ENCODE measurements at regions not wholly inside any gene's neighbourhood (a gene's known extent, or its start where the extent isn't known, plus 50 kb on each side); places are given as distances from the start of the nearest gene placed in this dataset.

DNA sequence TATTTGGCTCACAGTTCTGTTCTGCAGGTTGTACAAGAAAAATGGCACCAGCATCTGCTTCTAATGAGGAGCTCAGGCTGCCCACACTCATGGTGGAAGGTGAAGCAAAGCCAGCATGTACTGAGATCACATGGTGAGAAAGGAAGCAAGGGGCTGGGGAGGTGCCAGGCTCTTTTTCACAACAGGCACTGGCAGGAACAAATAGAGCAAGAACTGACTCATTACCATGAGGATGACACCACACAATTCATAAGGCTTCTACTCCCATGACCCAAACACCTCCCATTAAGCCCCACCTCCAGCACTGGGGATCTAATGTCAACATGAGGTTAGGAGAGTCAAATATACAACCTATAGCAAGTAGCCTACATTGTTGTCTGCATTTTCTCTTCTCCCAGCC is 522.6 kb downstream of the RFC3 start:
- no peak for DNase-seq

DNA sequence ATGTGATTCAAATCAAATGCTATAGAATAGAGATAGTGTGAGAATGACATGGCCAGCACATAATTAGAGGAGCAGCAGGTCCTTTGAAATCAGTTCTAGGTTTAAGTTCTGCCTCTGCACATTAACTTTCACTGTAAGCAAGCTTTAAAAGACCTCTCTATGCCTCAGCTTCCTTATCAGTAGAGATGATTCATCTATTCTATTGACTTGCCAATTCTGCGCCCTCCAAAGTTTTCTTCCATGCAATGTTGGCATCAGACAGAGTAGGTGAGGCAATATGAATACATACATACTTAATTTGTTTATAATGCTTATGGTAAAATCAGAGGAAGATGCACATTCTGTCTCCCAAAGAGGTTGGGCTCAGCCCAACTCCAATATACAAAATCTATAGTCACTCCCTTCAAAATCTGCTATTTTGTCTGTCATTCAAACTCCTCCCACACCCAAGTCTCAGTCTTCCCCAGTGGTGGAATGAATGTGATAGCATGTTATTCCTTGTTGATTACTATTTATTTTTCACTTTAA is 525.5 kb downstream of the RFC3 start:
- DNase-seq = no peak

DNA sequence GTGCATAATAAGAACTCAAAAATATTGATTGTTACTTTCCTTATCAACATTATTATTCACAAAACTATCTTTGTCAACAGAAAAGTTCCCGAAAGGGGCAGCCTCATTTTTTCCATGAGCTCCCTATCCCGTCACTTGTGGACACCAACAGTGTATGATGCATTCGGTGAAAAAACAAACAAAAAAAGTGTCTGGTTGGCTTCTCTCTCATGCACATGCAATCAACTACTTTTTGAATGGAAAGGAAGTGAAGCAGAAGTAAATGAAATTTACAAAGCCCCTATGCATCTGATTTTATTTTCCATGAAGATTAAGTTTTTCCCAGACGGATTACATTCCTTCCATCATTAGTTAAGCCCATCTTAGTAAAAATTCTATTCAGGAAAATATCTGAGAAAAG is 526.9 kb downstream of the RFC3 start:
- no peak for DNase-seq

DNA sequence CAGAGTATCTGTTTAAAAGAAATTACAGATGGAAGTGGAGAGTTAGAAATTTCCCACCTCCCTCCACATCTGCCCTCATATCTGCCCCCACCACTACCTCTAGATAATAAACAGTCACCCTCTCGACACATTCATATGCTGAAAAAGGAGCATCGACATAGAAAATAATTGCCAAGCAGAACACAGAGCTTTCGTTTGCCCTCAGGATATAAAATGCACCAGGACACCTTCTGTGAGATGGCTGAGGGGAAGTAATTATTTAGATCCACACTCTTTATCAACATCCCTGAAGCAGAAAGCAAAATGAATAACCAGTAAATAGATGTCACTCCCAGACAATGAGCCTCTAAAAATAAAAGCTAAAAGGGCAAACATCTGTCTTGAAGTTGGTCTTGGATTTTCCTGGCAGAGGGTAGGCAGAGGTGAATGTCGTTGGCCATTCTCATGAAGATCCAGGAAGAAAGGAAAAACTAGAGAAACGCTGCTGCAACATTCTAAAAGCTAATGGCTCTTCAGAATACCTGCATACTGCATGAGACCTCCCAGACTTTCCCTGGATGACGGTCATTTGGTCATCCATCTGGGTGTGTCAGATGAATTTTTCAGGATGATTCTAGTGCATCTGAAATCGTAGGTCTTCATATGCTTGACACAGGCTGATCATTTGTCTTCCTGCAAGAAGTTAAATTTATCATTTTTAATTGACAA is 527.5 kb downstream of the RFC3 start:
- DNase-seq = no peak

DNA sequence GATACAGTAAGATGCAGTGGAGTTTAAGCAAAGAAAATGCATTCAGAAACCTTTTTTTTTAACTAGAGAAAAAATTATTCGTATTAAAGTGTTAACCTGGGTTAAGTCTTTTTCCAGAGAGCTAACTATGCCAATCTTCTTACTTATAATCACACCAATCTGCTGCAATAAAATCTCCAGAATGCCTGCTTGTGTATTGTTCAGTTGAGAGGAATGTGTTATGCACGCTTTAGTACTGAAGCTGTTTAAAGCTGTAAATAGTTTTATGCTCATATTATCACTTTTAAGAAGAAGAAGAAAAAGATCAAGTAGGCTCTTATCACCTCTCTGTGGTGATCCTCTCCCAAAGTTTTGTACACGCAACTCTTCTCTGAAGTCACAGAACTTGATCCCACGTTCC is 528.7 kb downstream of the RFC3 start:
- DNase-seq = no peak

DNA sequence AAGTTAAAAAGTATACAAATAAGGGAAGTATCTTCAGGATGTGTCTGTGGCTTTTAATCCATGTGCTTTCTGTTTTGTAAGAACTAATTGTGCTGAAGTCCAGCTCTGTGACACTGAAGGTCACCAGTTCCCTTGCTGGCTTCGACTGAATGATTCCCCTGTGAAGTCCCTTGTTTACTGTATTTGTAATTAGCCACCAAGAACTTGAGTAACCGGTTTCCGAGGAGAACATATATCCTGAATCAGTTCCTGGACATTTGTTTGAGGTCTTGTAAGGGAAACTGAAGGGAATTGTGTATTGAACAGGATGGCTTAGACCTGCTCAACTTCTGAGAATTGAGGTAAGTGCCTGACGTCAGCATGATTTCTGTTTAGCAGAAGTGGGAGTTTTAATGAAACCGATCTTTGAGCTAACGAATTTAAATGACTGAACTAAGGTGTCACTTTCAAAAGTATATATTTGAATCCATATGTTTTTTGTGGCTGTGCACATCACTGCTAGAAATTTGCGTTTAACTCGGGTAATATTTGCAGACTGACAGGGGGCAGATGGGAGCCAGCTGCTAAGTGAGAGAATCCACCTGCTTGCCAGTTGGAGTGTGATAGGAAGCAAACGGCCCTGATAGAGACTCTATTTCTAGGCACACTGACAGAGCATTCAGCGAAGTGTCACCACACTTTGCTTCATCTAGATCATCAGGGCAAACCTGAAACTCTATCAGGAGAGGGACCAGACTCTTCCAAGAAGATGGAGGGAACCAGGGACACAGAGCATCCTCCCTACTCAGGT is 530.0 kb downstream of the RFC3 start:
- no peak for DNase-seq

DNA sequence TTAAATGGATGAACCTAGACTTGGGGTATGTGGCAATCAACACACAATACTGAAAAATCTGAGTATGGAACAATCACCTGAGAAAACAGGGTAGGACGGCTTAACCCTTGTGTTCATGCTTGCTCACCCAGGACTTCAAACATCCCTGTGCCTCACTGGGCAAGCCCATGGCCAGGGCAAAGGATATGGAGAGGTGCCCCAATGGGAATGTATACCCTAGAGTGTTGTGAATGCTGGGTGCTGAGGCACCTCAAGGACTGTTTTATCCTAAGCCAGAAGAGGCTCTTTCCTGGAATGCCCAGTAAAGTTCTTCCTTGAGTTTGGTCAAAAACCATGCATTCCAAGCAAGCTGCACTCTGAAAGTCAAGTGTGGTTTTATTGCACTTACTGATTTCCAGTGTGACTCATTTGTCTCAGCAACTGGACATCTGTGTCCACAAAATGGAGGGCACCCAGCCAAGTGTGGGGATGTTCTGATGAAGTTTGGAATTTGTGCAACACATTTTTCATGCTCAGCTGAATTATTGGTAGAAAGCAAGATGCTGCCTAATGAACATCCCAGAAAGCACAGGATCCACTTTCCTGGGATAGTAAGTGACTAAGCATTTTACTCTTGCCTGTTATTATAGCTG is 531.3 kb downstream of the RFC3 start:
- DNase-seq = no peak

DNA sequence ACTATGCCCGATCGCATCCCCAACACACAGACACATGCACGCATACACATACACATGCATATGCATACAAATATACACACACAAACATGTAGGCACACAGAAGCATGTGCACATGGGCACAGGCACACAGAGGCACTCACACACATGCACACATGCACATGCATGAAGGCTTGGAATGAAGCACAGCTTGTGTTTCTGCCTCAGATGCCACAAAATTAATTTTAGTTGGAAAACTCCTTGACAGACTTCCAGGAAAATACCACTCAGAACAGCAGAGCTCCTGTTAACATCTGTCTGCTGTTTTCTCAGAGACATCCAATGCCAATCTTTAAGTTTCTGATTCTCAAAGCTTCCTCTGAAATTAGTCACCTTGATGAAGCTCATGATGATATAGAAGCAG is 532.7 kb downstream of the RFC3 start:
- DNase-seq = no peak

DNA sequence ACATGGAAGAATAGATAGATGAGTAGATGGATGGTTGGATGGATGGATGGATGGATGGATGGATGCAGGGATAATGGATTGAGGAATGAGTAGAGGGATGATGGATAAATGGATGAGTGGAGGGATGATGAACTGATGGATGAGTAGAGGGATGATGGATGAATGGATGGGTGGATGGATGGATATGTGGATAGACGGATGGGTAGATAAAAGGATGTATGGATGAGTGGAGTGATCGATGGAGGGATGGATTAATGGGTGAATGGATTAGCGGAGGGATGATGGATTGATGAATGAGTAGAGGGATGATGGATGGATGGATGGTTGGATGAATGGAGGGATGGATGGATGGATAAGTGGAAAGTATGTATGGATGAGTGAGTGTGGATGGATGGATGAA is 533.2 kb downstream of the RFC3 start:
- no peak for DNase-seq

DNA sequence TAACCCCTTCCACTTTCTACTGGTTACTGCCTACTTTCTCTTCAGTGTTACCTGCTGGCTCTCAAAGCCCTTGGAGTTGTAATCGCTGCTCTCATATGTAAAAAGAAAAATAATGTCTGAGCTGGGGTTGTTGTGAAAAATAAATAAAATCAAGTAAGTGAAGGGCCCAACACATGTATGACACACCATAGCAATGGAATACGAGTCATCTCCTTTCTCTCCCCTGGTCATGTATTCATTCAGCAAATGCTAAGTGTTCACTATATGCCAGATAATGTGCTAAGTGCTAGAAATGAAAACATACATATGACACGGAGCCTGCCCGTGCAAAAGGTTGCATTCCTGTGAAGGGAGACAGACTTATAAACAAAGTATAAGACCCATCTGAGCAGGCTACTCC is 535.0 kb downstream of the RFC3 start:
- DNase-seq = no peak

DNA sequence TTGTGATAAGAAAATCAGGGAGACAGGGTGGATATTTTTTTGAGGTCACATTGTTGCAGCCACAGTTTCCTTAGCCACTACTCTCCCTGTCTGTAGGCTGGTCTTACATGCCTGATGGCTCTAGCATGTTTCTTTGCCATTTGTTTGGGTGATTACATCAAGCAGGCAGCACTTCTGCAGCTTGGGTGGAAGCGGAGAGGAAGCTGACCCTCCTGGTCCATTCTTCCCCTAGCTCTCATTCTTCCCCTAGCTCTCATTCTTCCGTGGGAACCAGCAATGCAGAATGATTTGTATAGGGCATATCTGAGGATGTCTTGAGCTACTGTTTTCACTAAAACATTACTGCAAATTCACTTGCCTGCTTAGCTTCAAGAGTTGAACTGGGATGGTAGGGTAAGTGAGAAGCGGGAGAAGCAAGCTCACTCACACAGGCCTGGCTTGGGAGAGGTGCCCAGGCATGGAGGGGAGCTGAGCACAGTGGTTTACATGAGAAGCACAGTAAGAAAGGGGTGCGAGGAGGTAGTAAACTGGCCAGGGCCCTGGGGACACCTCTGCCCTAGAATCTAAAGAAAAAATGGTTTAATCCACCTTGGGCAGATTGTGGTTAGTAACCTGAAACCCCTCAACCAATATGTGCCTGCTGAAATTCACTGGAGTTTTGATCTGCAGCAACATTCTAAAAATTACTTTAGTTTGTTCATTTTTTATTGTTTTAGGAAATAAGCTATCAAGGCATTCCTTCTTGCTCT is 538.9 kb downstream of the RFC3 start:
- DNase-seq = no peak

DNA sequence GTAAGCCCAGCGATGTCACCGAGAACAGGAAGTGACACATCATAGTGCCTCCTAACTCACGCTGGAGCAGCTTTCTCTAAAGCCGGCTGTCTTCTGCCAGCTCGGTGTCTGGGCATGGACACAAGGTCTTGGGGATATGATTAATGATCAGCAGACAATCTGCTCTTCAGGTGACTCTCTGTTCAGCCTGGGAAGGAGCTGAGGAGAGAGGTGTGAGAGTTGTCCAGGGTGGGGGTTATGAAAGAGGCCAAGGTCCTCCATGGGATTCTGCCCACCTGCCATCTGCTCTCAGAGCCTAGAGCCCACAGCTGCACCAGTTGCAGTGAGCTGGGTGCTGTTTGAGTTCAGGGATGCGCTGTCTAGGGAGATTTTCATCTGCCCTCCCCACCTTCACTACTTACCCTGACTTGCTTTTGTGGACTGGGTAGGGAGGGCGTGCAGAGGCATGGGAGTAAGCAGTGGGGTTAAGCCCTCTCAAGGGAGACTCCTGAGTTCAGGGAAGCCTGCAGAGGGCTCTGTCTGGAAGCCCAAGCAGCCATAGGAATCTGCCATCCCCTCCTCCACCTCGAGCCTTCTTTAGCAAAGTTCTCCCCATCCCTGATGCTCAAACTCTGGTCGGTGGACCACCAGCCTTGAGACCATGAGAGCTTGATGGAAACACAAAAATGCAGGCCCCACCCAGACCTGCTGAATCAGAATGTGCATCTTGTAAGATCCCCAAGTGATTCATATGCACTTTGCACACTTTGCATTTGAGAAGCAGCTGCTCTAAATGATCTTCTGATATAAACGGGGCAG is 539.7 kb downstream of the RFC3 start:
- DNase-seq = no peak

DNA sequence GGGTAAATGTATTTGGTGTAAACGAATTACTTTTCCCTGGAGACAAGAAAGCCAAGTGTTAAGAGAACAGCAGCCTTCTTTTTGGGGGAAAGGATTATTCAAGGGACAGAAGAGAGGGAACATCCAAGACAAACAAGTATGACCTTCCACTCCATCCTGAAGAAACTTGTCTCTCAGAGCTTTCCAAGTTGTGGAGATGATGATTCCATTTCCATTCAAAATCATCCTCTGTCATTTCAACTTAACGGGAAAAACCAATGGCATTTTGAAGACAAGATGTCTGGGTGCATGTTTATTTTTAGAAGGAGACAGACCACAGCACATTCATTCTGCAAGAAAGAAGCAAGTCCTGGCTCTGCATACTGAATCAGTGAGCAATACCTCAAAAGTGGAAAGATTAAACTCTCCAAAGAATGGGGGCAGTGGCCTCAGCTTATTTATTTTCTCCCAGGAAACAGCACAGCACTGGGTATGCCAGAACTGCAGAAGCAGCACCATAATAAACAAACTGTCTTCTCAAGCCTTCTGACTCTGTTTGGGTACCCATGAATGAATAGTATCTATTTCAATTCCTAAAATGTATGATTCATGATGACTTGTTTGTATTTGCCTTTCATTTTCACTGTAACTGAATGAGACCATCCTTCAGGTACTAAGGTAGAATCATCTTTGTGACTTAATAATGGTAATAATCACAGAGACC is 541.0 kb downstream of the RFC3 start:
- no peak for DNase-seq

DNA sequence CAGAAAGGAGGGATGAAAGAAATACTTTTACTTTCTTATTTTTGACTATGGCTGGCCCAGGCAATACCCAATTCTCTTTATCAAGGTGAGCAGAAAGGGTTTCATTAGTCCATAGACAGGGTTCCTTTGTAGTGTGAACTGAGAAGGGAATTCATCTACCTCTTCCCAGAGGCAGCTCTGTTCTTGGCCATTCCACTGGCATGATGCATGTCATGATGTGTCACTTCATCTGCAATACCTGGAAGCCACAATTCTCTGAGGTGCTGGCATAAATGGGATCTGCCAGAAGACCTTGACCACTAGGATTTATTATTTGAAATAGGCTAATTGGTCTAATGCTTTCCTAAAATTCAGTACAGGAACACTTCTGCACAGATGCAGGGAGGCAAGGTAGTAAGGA is 542.8 kb downstream of the RFC3 start:
- DNase-seq = no peak

DNA sequence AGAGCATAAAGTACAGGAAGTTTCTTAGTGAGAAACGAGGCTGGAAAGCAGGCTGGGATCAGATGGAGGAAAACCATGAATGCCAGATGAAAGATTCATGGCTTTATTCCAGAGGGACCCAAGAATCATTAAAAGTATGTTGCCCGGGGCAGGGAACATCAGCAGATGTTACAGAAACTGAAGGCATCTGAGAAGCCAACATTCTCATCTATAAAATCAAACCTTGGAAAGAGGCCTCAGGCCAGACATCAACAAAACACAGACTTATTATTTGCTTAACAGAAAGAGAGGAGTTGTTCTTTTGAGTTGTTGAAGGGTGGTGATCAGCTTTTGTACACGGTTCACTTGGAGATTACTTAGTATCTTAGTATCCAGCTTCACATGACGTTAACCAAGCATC is 543.6 kb downstream of the RFC3 start:
- no peak for DNase-seq

DNA sequence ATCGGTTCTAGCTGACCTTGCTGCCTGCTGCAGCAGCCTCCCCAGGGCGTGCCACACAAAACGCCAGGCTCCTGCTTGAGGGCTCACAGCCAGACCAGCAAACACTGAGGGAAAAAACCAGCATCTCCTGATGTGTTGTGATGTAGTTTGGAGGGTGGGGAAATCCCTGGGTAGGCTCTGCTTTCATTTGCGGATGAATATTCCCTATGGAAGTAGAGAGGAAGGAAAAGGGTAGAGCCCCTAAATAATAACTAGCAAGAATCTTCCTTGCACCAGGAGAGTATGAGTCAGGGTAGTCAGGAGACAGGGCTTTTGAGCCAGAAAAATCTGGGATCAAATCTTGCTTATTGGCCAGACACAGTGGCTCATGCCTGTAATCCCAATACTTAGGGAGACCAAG is 545.3 kb downstream of the RFC3 start:
- no peak for DNase-seq

DNA sequence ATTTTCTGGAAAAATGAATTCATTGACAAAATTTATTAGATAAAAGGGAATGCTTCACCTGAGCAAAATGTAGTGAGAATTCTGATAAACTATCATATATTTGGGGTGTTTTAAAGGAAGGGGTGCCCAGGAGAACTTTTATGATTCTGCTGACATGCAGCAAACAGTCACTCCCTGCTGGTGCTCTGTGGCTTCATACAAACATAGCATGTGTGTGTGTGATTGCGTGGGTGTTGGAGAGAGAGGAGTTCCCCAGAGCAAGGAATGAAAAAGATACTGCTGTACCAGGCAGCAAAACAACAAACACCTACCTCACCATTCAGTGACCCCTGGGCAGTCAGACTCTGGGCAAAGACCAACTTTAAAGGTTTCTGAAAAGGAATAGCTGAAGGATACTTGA is 546.7 kb downstream of the RFC3 start:
- DNase-seq = no peak

DNA sequence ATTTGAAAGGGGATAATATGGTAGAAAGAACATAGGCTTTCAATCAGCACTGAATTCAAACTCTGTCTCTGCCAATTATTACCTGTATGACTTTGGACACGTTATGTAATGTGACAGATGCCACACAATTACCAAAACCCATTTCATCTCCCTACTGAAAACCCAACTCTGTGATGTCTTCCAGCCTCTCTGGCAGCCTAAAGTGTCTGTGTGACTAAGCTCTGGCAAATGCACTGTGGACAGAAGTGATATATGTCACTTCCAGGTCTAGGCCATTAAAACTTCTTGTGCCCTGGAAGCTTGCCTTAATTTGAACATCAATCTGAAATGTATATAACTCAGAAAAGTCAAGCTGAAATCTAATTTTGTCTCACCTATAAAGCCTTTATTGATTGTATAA is 552.0 kb downstream of the RFC3 start:
- no peak for DNase-seq

DNA sequence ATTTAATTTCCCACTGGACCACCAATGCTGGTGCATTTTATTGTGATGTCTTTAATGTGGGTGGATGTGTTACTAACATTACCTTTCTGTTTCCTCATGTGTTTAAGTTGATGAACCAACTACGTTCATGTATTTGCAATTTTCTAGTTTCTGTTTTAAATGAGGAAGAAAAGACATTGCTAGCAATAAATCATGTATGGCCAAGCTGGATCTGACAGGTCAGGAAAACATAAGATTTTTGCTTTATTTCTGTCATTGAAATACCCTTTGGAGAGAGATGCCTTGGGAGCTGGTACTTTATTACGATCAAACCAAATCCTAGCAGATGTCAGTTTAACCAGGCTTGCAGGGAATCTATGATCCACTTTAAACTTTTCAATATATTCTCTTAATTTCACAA is 553.2 kb downstream of the RFC3 start:
- DNase-seq = no peak

DNA sequence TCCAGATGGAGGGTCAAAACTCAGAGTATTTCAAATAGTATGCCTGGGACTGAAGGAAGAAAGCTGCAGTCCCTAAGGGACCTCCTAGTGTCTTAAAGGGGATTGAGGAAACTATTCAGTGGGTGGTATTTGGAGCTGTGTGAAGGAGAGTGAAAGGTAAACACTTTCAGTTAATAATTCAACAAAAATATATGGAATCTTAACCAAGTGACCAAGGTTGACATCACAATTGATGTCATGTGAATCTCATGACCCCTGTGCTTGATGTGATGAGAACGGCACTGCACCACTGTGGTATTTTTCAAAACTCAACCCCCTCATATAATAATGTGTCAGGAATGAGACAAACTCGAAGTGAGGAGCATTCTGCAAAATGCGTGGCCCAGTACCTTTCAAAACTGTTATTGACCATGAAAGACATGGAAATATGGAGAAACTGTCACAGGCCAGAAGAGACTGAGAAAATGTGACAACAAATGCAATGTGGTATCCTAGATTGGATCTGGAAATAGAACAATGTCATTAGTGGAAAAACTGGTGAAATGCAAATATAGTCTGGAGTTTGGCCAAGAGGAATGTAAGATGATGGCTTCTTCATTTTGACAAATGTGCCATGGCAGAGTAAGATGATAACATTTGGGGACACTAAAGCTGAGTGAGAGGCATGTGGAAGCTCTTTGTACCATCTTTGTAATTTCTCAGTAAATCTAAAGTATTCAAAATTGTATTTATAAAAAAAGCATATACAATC is 553.9 kb downstream of the RFC3 start:
- DNase-seq = no peak

DNA sequence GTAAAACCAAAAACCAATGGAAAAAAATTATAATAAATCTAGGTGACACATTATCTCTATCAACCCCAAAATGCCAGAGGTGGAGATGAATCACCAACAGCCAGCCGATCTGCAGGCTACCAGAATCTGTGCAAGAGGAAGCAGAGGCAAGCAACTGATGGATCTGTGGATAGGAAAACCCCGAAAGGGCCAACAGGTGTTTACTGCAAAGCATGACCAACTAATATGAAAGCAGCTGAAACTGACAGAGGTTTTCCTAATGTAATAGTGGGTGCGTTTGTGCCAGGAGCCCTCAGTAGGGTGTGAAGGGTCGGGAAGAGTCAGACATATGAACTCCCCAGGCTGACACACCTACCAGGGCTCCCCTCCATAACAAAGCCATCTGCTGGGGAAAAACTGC is 554.6 kb downstream of the RFC3 start:
- DNase-seq = no peak

Data from stimulated activated CD4-positive, alpha-beta T cell treated with anti-CD3 and anti-CD28 coated beads, Interleukin-15, amount 100 ng/mL, for 24 hours (primary cell).